SIG-M5 treated with dmso at 0.1 percent for 504 hours (cell line): ENCODE measurements at regions not wholly inside any gene's neighbourhood (a gene's known extent, or its start where the extent isn't known, plus 50 kb on each side); places are given as distances from the start of the nearest gene placed in this dataset.

Experiments used
- DNase-seq: peaks from one replicate; lab custom pipeline; 2025; ENCODE audit not compliant: unreplicated experiment; lab: John Stamatoyannopoulos, UW

- DNase-seq = no peak
These were observed 90.5 kb downstream of the VSTM2A start for GRCh38 chr7:54632696-54633095.

DNA sequence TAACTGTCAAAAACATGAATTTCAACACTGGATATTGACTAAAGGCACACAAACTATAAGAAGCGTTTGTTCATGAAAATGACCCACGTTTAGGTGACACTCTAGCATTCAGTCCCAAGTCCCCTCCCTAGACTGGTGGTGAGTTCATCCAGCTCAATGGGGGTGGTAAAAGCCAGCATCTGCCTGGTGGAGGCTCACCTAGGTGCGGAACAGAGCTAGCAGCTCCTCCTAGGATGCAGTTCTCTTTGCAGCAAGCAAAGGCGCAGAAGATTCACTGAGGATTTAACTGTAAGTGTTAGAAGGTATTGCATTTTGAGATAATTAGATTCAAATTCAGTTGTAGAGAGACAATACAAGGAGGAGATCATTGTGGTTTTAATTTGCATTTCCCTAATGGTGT lies 87.6 kb downstream of the VSTM2A start:
- DNase-seq = no peak

DNA sequence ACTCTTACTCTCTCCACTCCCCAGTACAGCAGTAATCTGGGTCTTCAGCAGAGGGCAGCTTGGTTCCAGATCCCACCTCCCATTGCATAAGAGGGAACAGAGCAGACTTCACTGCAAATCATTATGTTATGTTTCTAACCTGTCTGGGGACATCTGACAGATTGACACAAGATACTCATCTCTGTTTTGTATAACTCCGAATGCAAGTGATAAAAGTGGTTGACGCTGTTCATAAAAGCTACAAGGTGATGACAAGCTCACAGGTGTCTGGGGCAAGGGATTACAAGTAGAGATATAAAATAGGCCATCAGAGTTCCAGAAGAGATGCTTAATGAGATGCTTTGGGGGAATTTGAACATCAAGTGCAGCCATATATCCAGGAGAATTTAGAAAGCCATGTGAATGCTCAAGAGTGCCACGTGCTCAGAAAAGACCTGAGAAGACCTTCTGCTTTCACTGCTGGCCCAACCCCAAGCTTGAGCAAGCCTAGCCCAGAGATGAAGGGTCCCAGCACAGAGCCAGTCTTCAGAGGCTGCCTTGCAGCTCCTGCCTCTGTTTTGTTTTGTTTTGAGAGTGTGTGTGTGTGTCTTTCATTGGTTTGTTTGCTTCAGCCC lies 80.6 kb downstream of the VSTM2A start:
- DNase-seq = no peak
